ENCODE measurements at regions not wholly inside any gene's neighbourhood (a gene's known extent, or its start where the extent isn't known, plus 50 kb on each side); places are given as distances from the start of the nearest gene placed in this dataset.

GRCh38 chr15:94047566-94047965 lies 183.8 kb upstream of the MCTP2 start:
- DNase-seq = no peak

DNA sequence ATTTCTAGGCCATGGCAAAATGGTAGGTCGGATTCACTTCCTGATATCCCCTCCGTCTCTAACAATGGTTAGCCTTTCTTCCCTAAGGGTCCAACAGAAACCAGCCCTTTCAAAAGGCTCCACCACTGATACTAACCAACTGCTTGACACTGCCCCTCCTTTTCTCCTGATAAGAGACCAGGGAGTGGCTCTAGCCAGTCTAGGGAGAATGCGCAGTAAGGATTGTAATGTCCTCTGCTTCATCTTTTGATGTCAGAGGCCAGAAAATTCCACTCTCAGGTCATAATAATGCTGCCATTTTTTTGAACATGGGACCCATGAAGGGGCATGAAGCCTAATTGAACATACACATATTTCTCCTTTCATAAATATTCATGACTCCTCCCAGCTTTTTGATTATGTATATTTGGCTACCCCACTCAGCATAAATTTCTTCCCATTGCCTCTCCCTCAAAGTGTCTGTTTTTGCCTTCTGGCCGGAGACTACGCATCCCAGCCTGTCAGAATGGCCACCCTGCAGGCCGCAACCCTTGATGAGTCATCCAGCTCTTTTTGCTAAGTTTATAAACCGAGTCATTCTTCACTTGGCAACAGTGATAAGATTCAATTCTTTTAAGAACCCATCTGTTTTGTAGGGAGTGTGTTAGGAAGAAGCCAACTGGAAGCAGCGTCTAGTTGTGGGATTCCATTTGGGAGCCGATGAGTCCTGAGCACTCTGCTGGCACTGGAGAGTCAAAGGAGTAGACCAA lies 189.0 kb upstream of the MCTP2 start:
- DNase-seq = no peak

- DNase-seq = no peak
Measured at GRCh38 chr15:94041746-94042145, 189.6 kb upstream of the MCTP2 start.

GRCh38 chr15:94040541-94041248 lies 190.7 kb upstream of the MCTP2 start:
- no peak for DNase-seq

GRCh38 chr15:94036156-94036555 lies 195.2 kb upstream of the MCTP2 start:
- DNase-seq = no peak

DNA sequence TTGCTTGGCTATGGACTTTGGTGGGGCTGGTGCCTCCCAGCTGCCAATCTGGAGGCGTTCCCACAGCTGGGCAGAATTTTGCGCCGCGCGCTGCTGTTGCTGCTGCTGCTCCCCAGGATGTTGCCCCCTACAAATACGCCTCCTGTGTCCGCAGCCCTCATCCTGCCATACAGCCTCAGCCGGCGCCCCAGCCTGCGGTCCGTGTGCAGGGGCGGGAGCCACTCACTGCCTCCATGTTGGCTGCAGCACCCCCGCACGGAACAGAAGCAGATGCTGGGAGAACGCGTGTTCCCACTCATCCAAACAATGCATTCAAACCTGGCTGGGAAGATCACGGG lies 197.7 kb upstream of the MCTP2 start:
- no peak for DNase-seq

DNA sequence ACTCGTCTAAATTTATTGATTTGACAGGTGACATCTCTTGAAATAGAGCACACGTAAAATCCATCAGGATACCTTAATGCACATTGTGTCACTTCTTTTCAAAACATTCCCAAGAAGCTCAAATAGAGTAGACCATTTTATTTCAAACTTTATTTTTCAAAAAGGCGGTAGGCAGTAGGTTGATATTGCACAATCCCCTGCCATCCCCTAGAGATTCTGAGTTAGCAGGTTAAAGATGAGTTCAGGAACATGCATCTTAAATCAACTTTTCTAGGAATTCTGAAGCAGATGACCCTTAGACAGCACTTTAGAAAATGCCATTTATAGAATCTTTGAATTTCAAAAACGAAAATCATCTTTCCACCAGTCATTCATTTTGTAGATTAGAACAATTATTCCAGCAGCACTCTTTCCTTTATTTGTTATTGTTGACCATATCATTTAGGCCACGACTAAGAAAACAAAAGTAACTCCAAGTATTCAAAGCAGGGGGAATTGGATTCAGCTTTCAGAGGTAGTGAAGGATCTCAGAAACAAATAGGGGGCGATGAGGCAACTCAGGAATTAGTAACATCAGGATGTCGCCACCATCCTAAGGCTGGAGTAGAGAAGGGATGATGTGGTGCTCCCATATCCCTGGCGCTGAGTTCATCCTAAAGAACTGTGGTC lies 198.2 kb upstream of the MCTP2 start:
- no peak for DNase-seq

DNA sequence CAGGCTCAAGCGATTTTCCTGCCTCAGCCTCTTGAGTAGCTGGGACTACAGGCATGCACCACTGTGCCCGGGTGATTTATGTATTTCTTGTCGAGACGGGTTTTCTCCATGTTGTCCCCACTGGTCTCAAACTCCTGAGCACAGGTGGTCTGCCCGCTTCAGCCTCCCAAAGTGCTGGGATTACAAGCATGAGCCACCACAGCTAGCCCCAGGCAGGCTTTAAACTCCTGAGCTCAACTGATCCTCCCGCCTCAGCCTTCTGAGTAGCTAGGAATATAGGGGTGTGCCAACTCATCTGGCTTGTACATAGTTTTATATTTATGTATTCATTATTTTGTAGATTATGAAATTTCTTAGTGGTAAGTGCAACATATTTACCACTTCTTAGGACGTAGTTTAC lies 198.8 kb upstream of the MCTP2 start:
- no peak for DNase-seq

- DNase-seq = no peak
Measured at GRCh38 chr15:94031072-94031471, 200.3 kb upstream of the MCTP2 start.

DNA sequence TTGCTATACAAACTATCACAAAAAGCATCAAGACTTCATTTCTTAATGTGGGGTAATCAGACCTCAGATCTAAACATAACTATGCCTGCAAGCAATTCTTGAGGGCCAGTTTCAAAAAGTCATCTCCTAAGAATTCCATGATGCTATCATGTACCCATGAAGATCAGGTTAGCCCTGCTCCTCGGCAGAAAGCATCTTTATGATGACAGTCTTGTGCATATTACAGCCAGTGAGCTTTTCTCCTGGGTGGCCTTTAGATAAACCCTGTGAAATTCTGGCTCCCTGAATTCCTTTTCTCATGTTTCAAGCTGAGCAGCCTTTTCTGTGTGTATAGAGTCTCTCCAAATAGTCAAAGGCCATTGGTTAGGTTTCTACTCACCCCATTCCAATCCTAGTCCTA lies 201.9 kb upstream of the MCTP2 start:
- DNase-seq = no peak

DNA sequence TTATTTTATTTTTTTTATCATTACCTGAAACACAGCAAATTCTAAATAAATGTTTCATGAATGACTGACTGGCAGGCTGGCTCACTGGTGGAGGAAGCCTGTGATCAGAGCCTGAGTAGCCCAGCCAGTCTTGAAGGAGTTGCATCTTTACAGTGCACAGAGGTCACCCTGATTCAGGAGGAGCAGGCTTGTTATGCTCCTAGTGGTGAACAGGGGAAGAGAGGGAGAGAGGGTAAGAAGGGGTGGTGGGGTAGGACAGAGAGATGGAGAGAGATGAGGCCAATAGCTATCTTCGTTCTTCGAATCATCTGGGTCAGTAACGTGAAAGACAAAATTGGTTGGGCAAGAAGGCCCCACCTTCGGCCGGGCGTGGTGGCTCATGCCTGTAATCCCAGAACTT lies 202.6 kb upstream of the MCTP2 start:
- no peak for DNase-seq

DNA sequence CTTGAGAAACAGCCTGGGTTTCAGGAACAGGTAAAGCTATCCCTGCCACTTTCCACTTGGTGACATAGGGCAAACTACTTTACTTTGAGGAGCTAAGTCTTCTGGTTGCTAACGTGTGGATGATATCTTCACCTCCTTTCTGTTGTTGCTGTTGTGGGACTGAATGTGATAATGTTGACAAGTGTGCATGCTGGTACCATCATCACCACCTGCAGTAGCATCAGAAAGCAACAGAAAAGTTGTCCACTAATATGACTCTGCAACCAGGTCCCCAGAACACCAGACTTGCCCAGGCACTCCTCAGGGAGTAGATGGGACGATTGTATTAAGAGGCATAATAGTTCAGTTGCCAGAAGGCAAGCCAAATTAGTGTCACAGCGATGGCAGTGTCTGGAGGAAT lies 203.2 kb upstream of the MCTP2 start:
- DNase-seq = no peak

- DNase-seq = no peak
Measured at GRCh38 chr15:94027581-94027980, 203.8 kb upstream of the MCTP2 start.

GRCh38 chr15:94026458-94027304 lies 204.7 kb upstream of the MCTP2 start:
- no peak for DNase-seq

DNA sequence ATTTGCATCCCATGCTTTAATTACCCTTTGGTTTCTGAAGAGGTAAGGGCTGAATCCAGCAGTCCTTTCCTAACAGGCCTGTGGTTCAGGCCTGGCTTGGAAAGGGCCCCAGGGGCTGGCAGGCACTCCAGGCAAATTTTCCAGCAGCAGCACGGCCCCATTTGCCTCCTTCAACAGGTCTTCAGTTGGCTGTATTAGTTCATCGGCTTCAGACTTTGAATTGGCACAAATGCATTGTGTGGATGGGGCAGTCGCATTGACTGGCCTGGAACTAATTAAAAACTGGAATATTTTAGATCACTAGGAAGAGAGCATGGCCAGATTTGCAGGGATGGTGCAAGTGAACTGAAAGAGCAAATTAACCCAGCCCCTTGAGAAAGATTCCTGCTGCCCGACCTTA lies 207.8 kb upstream of the MCTP2 start:
- no peak for DNase-seq

DNA sequence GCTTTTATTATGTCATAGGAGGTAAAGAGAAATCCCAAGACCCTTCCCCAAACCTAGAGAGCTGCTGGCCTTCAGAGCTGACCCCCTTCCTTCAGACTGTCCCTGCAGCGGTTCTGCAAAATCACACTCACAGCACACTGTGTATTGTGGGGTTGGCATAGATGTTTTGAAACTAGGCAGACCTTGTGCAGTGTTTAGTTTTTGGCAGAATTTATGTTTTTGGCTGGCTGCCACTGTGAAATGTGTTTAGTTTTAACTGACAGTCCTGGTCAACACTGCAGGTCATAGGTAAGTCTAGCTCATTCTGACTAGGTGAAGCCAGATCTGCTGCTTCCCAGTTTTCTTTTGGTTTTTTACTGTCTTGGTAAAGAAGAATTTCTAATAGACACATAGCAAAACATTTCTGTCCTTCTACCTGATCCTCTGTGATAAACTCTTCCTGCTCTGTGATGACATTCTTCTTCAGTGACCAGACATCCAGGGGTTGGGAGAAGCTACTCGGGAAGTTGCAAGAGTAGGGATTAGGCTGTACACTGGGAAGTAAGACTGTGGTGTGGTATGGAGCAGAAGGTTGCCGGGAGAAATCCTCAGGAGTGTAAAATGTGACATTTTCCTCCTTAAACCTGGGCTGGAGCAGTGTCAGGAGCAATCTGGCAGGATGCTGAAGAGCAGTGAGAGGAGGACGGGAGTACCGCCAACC lies 209.6 kb upstream of the MCTP2 start:
- DNase-seq = no peak

GRCh38 chr15:94019062-94019461 lies 212.3 kb upstream of the MCTP2 start:
- no peak for DNase-seq

DNA sequence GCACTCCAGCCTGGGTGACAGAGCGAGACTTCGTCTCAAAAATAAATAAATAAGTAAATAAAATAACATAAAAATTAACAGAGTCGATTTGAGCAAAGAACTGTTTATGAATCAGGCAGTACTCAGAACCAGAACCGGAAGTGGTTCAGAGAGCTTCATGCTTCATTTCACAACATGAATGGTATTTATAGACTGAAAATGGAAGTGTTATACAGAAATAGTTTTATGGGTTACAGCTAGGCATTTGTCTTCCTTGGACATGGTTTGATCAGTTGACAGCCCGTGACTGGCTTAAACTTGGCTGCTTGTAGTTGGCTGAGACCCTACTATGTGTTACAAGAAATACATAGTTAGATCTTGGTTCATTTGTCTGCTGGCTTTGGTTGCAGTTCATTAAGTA lies 216.0 kb upstream of the MCTP2 start:
- no peak for DNase-seq

DNA sequence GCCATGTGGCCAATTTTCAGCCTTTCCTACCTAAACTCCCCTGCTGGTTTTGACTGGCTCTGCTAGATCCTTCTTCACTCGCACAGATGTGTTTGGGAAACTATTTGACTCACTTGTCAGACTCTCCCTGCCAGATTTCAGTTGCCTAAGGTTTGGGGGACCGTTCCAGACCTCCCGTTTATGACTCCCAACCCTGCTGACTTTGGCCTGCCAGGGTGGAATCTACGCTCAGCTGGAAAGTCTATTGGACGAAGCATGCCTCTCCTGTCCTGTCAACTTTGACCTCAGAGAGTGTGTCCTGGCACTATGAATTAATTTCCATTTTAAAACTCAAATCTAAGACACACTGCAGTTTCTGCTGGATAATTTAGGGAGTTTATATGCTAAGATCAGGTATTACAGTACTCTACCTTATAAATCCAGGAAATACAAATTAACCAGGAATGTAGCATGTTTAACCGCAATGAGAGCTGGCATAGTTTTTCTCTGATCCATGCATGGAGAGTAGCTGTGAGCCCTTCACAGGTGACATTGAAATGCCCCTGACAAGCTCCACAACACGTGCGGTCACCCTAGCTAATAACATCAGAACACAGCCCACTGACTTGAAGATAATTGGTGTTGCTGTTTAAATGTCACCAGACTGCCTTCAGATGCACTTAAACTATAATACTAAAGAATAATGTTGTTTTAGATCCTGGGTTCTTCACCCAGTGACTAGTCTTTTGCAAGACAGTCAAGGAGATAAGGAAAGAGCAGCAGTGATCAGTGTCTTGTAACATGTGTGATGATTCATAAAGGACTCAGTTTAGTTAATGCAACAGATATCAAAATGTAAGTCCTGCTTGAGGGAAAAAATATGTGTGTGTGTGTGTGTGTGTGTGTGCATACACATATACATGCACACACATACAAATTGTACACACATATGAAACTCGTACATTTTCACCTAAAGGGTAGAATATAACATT lies 223.0 kb upstream of the MCTP2 start:
- DNase-seq = no peak

DNA sequence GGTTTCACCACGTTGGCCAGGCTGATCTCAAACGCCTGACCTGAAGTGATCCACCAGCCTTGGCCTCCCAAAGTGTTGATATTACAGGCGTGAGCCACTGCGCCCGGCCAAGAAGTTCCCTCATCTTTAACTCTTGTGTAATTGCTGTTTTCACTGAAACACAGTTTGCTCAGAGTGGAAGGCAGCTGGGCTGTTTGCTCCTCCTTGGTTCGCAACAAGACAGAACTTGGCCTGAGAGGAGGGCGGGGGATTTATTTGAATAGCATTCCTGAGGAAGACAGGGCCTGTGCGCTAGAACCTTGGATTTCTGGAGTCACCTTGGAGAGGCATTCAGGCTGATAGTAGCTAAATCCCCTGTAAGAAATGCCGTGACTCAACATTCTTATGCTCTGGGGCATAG lies 226.7 kb upstream of the MCTP2 start:
- no peak for DNase-seq

GRCh38 chr15:94002041-94002440 lies 229.3 kb upstream of the MCTP2 start:
- DNase-seq = no peak

All from GOT3 (cell line).